Hematopoietic multipotent progenitor cell (in vitro differentiated cells): ENCODE measurements at regions not wholly inside any gene's neighbourhood (a gene's known extent, or its start where the extent isn't known, plus 50 kb on each side); places are given as distances from the start of the nearest gene placed in this dataset.

Experiments
- DNase-seq, 3 donors: peaks; one replicate each; pipeline ENCODE4 v3.0.0-alpha.2; 2011 to 2015; ENCODE audit warnings: low read depth in 2 of 3, low spot score in 2 of 3

DNA sequence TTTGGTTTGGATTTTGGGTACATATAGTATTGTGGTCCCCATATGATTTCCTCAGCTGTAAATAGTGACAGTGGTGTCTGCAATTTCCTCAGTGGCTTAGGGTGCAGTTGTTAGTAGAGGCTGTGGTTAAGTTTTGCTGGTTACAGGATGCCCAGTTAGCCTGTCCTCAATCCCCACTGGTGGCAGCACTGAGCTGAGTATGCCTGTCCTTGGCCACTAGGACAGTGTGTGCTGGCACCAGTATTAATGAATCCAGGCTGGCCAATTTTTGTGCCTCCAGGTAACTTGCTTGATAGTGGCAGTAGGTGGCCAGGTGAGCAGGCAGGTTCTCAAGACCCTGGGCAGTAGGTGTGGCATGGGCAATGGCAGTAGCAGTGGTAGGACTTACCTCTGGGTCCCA lies 973.1 kb downstream of the TMEM182 start:
- no peak for DNase-seq

DNA sequence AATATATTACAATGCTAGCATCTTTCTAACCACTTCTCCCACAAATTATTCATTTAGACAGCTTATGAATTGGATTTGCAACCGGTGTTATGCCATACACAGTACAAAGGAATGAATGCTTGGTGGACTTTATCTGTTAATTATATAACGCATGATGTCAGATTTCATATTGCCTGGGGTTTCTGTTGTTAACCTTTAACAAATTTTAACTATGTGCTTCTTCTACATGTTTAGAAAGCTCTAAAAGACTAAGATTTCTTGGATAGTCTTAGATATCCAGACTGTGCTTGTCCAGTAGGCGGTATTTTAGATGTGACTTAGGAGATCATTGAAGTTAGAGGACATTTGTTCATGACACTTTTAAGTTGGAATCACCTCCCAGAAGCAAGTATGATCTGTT lies 976.3 kb downstream of the TMEM182 start:
- DNase-seq: no peak

DNA sequence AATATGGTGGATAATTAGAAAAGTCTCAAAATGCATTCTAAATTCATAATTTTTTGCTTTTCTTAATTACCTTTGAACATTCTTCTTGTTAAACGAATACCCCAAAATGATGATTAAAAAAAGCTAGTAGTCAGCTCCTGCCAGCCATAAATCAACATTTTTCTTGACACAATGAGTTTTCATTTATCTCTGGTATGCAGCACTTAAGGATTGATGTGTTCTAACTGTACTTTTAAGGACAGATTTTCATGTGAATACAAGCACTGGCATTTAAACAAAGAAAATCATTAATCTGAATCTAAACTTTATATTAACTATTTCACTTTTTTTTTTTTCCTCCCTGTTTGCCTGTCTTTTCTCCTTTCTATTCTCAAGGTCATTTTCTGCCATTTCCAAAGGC lies 976.8 kb downstream of the TMEM182 start:
- DNase-seq: no peak

DNA sequence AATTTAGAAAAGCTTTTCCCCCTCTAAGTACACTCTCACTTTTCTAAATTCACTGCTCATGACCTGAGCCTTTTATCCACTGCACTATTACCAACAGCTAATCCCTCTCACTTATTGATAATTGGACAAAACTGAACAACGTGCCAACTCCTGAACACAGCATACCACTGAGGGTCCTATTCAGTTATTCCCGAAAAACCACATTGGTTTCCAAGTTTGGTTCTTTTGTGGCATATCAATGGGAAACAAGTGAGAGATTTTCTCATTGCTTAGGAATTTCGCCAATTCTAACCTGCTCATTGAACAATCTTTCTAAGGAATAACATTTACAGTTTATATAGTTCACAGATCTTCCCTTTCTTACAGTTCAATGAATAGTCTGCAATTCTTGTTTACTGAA lies 977.4 kb downstream of the TMEM182 start:
- no peak for DNase-seq

DNA sequence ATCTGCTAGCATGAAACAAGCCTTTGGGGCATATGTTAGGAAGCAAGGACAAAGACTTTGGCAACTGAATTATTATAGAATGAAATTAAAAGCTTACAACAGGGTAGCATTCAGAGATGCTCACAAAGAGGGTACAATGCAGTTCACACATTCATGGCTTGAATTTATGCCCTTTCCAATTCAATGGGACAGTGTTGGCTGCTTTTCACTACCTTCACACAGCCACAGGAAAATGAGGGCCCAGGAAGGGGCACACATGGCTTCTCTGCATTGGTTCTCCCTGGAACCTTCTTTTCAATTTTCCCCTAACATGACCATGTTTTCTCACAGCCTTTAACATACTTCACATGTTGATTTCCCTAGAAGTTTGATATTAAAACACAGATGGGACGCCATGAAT lies 978.1 kb downstream of the TMEM182 start:
- no peak for DNase-seq

DNA sequence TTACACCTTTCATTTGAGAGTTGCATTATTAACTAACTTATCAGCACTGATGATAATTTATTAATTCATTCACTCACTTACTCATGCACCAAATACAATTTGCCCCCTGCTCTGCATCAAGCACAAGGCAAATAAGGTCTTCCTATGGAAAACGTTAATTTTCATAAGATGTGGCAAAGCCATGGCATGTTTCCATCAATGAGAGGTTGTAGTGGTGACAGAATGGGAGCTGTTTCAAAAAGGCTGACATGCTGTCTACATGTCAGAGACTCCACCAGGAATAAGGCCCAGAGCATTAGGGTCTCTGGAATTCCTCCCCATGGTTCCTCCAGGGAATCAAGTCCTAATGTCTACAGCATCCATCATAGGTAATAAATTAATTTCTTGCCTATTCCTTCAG lies 978.8 kb downstream of the TMEM182 start:
- DNase-seq: no peak

DNA sequence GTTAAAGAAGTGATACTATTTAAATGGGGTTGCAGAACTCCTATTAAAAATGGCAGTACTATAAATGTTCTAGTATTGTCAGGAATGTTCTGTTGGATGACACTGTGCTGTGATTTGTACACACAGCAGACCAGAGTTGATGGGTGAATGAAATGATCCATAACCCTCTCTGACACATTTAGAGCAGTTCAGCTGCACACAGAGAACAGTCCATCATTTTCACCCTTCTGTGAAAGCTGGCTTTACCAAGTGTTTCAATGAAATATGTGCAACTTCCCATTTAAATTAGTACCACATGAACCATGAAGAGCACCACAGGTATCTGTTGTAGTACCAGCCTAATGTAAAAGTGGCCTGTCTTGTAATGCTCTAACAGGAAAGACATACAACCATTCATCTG lies 981.4 kb downstream of the TMEM182 start:
- no peak for DNase-seq

DNA sequence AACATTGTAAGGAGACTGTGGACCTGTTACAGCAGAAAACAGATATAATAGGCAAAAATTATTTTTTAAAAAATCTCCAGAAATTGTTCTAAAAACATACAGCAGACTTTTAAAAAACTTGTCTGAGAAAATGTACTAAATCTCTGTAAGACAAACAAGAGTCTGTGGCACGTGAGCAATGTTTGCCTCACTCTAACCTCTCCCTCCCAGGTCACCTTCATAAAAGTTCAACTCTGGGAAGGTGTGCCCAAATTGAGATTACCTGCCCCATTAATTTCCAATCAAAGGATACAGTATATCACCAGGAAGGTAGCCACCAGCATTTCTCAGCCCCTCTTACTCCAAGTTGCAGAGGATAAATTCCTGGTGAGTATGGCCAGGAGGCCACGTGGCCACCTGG lies 992.7 kb downstream of the TMEM182 start:
- no peak for DNase-seq

DNA sequence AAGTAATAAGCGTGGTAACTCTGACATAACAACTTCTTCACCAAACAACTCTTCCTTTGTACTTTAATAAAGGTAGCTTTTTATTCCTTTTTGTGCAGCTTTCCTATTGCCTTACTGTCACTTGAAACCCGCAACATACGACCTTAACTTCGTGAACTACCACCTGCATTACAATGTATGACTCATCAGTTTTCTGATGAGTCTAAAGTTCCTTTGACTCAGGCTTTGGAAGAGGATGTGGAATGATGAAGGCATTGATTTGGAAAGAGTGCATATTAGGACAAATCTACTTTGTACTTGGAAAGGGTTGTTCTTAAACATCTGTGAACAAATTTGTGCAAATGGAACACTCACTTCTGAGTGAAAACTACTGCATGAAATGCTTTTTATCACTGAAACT lies 1012.1 kb downstream of the TMEM182 start:
- no peak for DNase-seq

DNA sequence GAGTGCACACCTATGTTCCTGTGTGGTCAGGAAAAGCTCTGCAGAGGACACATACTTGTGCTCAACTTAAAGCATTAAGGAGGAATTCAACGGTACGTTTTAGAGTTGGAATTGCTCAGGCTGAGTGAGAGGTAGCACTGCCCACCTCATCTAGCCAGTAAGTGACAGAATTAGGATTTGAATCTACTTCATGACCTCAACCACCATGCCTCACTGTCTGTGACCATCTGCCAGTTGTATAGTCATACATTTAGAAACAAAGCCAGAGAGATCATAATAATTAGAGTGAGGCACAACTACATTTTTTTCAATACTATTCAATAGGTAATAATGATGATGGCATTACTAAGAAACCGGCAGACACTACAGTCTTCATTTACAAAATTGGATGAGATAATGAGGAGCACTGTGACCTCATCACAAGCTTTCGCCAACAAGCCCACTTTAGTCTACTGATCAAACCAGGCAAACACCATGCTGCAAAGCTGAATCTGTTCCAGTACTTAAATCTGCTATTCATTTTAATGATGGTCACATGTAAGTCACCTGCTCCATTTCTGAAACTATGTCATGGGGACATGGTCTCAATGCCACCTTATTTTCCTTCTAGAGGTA lies 1018.4 kb downstream of the TMEM182 start:
- no peak for DNase-seq

DNA sequence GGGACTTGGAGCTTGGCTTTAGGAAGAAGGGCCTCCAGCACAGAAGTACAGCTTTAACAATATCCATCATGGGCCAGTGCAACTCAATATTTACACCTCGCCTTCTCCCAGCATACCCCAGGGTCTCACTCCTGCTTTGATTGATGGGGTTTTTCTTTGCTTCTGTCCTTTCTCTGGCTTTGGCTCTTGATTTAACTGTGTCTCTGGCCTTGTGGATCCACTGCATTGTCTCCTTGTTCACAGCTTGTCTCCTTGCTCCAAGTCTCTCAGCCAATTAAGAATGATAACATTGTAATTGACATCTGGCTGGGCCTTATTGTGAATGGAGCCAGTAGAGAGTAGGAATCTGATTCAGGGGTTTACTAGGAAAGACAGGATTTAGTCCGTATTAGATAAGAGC lies 1019.5 kb downstream of the TMEM182 start:
- no peak for DNase-seq

DNA sequence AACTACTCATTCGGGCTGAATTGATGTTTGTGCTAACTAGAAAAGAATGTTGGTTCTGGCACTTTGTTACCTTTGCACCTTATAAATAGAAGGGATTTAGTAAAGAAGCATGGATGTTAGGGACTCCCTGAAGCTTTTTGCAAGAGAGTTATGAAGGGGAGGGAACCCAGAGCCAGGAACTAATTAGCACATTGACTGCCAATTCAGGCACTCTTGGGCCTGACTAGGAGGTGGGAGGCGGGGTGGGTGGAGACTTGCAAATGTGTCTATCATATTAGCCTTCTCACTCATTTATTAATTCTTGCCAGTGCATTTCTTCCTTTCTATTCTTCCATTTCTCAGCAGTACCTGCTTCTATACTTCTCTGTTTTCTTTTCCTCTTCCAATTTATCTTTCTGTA lies 1022.4 kb downstream of the TMEM182 start:
- DNase-seq: no peak

DNA sequence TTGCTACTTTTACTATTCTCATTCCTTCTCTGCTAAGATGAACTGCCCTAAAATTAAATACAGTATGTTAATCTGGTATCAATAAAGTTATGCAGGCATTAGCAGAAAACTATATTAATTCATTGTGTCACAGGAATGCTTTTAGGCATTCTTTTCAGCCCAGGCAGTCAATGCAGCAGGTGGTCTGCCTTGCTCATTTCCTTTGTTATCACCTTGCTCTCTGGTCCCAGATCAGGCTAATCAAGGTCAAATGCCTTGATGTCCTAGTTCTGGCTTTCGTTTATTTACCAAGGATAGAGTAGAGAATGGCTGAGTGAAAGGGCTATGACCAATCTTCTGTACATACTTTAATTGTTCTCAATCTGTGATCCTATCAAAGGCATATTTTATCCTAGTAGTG lies 1023.6 kb downstream of the TMEM182 start:
- no peak for DNase-seq

DNA sequence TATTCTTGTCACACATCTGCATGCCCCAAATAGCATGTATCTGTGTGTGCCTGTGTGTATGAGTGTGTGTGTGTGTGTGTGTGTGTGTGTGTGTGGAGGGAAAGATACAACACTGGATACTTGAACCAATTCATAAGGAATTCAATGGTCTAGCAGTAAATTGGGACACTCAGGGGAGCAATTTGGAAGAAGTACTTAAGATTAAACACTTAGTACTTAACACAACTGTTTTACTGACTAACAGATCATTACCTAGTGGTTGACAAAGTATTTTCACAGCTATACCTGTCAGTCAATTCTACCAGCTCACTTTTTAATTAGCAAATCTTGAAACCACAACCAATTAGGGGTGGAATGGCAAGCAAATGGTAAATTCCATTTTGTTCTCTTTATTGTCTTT lies 1024.1 kb downstream of the TMEM182 start:
- no peak for DNase-seq

DNA sequence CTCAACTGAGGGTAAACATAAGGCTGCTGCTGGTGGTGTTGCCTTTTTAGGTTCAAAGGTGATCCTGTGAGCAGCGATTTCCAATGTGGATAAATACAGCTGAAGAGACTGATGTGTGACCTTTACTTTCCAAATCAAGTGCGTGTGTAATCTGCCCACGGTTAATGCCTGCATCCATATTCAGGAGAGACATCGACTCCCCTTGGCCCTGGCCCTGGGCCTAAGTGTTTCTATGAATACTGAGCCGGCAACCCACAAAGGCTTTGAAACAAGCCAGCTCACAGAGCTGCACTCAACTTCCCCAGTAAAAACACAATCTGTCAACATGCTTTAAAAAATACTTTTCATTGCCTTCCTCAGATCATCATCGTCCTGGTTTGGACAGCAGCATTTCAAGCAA lies 1026.6 kb downstream of the TMEM182 start:
- DNase-seq: no peak

DNA sequence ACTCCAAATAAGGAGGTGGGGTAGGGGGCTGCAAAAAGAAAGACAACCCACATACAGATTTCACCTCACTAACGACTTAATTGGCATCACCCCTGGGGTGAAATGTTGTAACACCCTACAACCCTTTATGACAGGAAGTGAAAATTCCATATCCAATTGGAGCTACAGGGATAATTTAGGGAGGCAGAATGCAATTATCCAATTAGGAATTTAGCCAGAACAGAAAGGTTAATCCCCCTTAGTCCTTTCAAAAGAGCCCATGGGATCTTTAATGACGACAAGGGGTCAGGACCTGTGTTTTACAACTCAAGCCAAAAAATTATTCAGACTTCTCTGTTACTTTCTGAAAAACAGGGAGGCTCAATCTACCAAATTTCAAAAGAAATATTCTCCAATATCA lies 1027.1 kb downstream of the TMEM182 start:
- no peak for DNase-seq

DNA sequence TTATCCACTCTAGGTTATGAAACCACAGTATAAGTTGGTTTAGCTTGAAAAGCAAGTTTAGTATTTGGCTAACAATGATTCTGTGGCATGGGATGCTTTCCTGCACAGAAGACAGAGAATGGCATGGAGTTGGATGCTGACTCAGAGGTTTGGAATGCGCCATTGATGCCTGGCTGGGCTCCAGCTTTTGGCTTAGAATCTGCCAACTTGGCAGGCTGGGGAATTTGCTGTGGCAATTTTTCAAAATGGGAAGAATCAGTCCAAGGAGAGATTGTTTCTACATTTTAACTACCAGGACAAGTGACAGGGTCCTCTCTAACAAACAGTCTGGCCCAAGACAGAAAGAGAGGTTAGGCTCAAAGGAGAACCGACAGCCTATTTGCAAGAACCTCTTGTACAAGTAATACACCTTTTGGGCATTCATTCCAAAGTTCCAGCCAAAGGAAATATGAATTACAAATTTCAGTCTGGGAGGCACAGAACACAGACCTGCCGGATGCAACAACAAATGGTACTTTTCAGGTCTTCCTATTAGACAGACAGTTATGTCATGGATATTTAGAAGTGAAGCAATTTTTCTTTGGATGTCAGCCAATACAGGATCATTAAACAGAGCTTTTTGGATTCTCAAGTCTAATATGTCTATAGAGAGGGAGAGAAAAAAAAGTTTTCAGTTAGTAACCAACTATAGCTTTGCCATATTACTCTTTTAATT lies 1027.7 kb downstream of the TMEM182 start:
- DNase-seq: no peak

DNA sequence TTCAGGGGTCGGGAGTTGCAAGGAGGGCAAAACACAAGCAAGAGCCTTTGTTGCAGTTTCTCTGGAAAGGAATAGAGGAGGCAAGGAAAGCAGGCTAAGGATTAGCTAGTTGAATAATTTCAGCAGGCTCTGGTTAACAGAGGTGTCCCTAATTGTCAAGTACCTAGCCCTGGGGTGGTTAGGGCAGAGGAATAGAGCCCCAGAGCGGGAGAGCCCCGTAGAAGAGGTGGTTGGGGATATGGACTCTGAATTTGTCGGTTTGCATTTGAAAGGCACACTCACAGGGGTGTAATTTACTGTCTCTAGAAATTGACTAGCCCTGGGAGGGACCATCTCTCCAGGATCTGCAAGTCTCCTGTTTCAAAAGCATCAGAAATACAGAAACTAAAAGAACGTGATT lies 1030.2 kb downstream of the TMEM182 start:
- no peak for DNase-seq

DNA sequence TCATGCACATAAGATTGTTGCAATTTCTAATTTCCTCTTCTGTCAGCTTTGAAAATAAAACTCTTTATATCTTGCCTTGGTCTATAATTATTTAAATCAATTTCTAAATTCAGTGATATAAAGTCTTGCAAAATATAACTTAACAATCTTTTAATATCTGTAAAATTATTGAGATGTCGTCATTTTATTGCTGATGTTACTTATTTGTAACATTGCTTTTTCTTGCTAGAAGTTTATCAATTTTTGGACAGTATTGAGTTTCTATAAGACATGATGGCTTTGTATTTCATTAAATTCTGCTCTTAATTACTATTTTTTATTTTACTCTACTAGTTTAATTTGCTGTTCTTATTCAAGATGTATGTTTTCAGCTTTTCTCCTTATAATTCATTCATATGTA lies 1036.5 kb downstream of the TMEM182 start:
- DNase-seq: no peak

DNA sequence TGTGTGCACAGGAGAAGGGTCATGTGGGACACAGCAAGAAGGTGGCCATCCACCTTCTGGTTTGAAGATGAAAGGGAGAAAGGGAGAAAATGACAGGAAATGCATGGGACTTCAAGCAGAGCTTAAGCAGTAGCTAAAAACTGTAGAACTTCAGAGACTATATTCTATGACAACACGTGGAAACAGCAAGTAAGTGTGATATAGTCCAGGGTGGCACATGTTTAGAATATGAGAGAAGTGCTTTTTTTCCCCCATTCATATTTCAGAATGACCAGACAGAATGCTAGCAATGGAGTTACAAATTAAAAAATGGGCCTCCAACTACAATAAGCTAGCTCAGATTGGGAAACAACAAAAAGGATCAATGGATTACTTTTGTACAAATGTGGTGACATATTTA lies 1042.2 kb downstream of the TMEM182 start:
- DNase-seq: no peak

DNA sequence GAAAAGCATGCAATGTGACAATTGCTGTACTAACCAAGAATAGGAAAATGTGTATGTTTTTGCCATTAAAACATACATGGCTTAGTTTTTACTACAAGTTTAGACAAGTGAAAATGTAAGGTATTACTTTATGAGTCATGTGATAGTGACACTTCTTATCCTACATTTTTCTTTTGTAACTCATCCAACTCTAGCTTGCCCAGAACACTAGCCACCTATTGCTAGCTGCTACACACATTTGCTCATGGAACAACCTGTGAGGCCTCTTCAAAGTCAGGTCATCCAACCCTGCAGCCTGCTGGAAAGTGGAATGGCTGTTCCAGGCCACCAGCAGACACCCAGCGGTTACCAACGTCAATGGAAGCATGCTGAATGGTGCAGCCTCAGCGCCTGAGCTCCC lies 1043.9 kb downstream of the TMEM182 start:
- no peak for DNase-seq

DNA sequence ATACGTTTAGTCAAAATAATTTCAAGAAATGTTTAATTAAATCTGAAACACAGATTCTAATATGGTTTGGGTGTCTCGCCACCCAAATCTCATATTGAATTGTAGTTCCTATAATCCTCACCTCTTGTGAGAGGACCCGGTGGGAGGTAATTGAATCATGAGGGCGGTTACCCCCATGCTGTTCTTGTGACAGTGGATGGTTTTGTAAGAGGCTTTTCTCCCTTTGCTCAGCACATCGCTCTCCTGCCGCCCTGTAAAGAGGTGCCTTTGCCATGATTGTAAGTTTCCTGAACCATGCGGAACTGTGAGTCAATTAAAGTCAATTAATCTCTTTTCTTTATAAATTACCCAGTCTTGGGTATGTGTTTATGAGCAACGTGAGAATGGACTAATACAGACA lies 1045.1 kb upstream of the POU3F3 start:
- no peak for DNase-seq

DNA sequence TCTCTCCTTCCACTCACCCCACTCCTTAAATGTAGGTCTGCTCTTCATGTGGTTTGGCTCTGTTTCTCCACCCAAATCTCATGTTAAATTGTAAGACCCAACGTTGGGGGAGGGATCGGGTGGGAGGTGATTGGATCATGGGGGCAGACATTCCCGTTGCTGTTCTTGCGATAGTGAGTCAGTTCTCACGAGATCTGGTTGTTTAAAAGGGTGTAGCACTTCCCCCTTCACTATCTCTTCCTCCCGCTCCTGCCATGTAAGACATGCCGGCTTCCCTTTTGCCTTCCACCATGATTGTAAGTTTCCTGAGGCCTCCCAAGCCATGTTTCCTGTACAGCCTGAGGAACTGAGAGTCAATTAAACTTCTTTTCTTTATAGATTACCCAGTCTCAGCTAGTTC lies 1044.5 kb upstream of the POU3F3 start:
- DNase-seq: no peak
